Head of caudate nucleus (tissue), 42 donors: ENCODE measurements at regions not wholly inside any gene's neighbourhood (a gene's known extent, or its start where the extent isn't known, plus 50 kb on each side); places are given as distances from the start of the nearest gene placed in this dataset.
"Not testable (repeated sequence)": the region's sequence is repeated elsewhere in the genome, so short reads cannot be mapped to it uniquely, and the experiment has no call there.

Experiments used
- DNase-seq, 42 donors: peaks; one replicate each; pipeline versions ENCODE4 v3.0.0 to v3.0.0-alpha.2; 2020 to 2021; ENCODE audit warnings: mixed read lengths in 7 of 42
- intact Hi-C: fragments of 100-400 bp; cut with DNase I; formaldehyde crosslinking; loops from one replicate; pipeline ENCODE4 v1.15.0; 2022

DNA sequence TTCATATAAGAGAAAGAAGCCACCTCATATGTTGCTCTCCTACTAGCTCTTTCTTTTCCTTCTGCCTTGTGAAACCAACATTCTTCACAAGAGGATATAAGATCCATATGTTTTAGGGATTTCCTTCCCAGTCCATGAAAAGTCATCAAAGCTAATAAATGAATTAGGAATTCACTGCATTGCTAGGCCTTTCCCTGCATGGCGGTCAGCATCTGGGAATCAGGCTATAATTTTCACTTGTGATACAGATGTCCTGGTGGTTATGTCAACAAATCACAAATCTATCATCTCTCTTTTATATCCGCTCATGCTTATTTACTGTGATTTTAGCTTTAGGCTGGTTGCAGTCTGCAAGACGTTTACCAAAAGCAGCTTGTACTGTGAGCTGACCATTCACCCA, 510.0 kb downstream of the NLGN4X start:
- intact Hi-C loops: no loop called here
- no peak for DNase-seq

DNA sequence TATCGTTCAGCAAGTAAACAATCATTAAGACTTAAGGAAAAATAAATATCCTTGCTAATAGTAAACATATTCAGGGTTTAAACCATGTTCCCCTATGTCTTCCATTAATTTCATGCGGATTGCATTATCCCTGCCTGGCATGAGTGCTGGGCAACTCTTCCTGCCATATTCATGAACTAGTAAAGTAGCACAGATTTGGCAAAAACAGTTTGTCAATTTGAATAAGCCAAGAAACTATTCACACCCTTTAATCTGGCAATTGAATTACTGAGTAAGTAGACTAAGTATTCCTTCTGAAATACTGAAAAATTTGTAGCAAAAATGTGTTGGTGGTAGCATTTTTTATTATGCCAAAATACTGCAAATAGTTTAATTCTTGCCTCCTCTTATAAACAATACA, 512.0 kb downstream of the NLGN4X start:
- DNase-seq: no peak
- intact Hi-C loops: no loop called here

DNA sequence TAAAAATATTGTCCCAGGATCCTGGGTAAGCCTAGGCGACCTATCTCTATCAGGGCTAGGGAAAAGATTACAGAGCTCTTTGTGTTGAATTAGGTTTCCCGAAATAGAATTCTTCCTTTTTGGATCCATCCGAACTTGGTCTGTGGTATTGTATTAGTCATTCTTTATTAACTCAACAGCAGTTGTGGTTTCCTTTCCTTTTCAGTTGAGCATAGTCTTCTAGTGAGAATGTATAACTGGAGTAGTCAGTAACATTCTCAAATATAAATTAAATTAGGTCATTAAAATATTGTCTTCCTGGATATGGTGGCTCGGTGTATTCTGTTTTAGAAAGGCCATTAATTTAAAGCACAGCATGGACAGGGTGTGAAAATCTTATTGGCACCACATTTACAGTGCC, 520.4 kb downstream of the NLGN4X start:
- DNase-seq: no peak
- intact Hi-C loops: no loop called here

DNA sequence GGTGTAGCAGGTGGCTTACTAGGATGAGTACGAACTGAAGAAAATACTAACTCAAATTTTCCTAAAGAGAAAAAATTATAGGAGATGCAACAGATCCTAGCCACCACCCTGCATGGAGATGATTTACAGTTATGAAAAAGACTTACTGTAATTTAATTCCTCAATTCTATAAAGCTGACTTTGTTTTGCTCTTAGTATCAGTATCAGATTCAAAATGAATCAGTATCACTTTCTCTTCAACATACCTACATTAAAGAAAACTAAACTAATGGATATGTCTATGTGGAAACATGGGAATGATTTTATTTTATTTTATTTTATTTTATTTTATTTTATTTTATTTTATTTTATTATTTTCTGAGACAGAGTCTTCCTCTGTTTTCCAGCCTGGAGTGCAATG, 525.8 kb downstream of the NLGN4X start:
- DNase-seq: no peak
- intact Hi-C loops: no loop called here

DNA sequence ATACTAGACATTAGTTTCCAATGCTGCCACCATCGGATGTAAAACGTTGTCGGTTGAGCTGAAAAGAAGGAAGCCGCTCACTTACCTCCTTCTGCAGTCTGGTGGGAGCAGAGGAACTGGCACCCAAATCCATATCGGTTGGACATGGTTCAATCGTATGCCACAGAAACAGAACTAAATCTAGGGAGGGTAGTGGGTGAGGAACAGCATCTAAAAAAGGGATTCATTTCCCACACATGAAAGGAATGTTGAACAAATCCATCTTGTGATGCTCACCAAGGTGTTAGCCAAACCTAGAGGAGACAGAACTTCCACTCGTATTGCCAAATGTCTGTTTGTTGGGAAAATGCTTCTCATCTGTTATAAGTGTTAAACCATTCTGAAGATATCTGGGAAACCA, 532.7 kb downstream of the NLGN4X start:
- intact Hi-C loops: no loop called here
- DNase-seq: no peak

DNA sequence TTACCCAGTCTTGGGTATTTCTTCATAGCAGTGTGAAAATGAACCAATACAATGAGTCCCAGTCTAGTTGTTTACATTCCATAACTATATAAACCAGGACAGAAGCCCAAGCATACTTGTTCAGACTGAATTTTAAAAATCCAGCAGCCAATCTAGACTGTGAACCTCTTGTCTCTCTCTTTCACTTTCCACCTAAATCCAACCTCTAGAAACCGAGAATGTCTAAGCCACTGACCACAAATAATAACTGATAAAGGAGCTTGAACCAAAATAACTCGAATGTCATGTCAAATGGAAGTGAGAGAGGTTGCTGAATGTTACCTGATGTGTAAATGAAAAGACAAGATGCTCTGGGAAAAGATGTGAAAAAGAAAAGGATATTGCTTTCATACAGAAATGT, 544.7 kb downstream of the NLGN4X start:
- no peak for DNase-seq
- intact Hi-C loops: no loop called here

DNA sequence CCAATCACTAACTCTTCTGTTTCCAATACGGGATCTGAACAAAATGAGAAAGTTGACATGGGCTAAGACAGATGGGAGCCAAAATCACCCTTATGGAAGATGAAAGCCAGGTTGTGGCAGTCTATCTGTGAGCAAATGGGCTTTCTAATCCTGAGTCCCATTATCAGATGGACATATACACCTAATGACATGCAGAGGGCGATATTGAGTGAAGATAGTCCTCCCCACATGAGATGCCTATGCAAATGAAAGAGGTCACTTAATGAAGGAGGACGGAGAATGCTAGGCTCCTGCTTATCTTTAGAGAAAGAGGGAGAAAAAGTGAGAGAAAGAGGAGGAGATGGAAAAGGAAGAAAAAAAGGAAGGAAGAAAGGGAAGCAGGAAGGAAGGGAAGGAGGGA, 547.5 kb downstream of the NLGN4X start:
- DNase-seq: no peak
- intact Hi-C loops: no loop called here

DNA sequence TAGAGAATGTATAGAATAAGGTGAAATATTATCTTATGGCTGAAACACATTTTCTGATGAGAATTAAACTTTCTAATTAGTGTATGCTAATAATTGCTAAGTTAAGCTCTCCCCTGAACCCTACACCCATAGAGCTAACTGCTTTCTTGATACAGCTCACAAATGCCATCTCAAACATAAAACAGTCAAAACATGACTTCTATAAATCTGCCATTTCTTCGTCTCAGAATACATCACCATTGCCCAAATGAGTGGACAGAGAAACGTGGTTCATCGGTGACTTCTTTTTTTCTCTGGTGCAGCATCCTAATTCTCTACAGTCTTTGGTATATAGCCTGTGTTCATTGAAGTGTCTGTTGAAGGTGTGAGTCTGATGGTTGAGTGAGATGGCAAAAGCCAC, 554.6 kb downstream of the NLGN4X start:
- intact Hi-C loops: no loop called here
- DNase-seq: no peak

DNA sequence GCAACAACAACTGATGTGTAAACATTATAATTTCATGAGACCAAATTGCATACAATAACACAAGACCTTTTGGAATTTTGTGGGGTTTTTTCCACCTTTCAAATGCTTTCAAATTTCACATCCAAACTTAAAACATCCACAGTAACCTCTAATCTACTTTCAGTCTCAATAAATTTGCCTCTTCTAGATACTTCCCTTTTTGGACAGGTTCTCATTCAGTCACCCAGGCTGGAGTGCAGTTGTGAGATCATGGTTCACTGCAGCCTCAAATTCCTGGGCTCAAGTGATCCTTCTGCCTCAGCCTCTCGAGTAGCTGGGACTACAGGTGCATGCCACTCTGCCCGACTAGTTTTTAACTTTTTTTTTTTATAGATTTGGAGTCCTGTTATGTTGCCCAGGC, 556.6 kb downstream of the NLGN4X start:
- intact Hi-C loops: no loop called here
- DNase-seq: no peak

DNA sequence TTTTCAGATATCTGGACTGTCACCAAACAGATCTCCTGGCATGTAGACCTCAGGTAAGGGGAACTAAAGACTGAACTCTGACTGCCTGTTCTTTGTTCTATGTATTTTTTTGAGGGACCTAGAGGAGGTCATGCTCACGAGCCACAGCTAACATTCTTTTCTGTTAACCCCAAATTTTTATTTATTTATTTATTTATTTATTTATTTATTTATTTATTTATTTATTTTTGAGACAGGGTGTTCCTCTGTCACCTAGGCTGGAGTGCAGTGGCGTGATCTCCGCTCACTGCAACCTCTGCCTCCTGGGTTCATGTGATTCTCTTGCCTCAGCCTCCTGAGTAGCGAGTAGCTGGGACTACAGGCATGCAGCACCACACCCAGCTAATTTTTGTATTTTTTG, 562.0 kb downstream of the NLGN4X start:
- intact Hi-C loops, DNase-seq: not testable (repeated sequence)

DNA sequence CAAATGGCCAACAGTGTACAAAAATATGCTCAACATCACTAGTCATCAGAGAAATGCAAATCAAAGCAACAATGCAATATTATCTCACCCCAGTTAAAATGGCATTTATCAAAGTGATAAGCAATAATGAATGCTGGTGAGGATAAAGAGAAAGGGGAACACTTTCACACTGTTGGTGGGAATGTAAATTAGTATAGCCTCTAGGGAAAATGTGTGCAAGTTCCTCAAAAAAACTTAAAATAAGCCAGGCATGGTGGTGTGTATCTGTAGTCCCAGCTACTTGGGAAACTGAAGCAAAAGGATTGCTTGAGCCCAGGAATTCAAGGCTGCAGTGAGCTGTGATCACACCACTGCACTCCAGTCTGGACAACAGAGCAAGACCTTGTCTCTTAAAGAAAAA, 572.1 kb downstream of the NLGN4X start:
- intact Hi-C loops: no loop called here
- DNase-seq: no peak

DNA sequence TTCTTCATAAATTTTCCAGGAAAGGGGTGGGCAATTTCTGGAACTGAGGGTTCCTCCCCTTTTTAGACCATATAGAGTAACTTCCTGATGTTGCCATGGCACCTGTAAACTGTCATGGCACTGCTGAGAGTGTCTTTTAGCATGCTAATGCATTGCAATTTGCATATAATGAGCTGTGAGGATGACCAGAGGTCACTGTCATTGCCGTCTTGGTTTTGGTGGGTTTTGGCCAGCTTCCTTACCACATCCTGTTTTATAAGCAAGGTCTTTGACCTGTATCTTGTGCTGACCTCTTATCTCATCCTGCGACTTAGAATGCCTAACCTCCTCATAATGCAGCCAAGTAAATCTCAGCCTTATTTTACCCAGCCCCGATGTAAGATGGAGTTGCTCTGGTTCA, 577.8 kb downstream of the NLGN4X start:
- intact Hi-C loops: no loop called here
- no peak for DNase-seq

DNA sequence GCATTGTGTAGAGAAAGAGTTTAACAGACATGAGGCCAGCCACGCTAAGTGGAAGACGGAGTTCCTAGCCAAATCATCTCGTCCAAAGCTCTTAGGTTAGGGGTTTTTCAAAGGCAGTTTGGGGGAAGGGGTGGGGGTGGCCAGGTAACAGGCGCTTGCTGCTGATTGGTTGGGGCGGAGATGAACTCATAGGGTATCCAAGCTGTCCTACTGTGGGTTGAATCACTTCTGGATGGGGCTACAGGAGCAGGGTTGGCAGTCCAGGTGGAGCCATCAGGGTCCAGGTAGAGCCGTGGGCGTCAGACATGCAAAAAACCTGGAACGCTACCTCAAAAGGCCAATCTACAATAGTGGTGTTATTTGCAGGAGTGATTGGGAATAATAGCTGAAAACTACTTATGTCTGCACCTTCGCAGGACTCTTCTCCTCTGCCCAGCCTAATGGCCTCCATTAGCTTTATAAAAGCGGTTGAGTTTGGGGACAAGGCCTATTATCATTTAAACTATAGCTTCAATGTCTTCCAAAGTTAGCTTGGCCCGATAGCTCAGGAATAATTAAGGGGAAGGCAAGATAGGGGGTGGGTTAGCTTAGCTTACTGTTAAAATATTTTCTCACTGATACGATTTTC, 579.6 kb downstream of the NLGN4X start:
- intact Hi-C loops: no loop called here
- DNase-seq: no peak

DNA sequence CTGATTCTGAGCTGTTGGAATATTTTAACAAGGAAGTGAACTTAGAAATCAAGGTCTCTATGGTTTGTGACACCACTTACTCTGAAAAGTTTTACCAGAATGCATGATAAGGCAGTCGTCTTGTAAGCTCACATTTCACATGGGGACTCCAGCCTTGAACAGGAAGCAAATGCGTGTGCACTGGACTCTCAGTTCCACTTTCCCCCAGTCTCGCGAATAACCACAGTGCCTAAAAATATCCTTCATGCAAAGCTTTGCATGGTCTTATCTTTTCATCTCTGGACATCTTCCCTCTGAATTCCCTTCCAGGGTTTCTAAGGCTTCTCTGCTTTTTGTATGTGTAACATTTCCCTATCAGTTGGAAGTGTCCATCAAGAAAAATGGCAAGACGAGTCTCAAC, 581.8 kb downstream of the NLGN4X start:
- DNase-seq: peak in 9 of 42 donors; percentile 2 to 41 (median 13)
- intact Hi-C loops: no loop called here

DNA sequence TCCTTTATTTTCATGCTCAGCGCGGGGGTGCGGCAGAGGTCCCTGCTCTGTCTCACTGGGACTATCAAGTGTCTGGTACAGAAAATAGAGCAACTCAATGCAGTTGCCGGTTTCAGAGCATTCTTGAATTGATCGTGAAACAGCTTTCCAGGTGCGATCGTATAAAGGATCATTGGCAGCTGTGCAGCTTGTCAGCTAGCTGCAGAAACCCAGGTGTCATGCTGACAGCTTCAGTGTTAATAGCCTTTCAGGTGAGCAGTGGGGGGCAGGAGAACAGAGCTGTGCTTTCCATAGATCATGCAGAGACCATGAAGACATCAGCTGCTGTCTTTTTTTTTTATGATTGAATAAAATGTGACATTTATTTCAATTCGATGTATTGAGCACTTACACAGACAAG, 583.9 kb downstream of the NLGN4X start:
- DNase-seq: no peak
- intact Hi-C loops: no loop called here

DNA sequence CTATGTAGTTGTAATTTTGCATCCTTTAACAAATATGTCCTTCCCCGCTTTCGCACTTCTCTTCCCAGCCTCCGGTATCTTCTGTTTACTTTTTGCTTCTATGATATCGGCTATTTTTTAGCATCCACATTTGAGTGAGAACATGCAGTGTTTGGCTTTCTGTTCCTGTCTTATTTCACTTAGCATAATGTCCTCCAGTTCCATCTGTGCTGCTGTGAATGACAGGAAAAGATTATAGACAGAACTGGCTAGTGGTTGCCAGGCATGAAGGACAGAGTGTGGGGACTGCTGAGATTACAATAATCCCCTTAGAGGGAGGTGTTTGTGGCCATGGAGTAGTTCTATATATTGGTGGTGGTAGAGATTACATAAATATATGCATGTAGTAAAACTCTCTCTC, 588.6 kb downstream of the NLGN4X start:
- intact Hi-C loops: no loop called here
- no peak for DNase-seq

DNA sequence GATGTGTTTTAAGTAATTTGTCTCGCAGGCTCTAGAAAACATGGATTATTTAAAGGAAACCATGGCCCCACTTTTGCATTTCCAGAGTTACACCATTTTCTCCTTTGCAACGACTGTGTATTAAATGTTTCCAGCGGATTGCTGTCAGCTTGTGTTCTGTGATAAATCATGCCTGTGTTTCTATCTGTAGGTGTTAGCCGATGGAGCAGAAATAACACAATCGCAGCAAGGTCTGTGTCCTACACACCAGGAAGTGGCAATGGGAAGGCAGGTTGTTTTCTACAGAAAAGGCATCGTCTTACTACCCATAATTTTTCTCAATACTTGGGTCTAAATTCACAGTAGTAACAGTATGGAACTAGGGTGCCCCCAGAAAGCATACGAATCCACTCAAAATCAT, 590.1 kb downstream of the NLGN4X start:
- no peak for DNase-seq
- intact Hi-C loops: no loop called here

DNA sequence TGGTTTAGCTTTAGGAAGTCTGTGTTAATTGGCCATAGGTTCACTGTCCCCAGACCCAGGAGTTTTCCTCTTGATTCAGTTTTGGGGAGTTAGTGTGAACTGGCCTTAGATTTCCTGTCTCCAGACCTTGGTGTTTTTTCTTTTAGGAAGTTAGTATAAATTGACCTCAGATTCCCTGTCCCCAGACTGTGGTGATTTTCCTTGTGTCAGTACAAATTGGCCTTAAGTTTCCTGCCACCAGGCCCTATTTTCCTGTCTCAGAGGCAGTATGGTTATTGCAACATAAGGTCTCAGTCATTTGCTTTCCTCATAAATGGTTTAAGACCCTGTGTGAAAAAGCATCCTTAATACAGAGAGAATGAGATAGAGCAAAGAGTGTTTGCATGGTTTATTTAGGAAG, 595.8 kb downstream of the NLGN4X start:
- intact Hi-C loops: no loop called here
- no peak for DNase-seq

DNA sequence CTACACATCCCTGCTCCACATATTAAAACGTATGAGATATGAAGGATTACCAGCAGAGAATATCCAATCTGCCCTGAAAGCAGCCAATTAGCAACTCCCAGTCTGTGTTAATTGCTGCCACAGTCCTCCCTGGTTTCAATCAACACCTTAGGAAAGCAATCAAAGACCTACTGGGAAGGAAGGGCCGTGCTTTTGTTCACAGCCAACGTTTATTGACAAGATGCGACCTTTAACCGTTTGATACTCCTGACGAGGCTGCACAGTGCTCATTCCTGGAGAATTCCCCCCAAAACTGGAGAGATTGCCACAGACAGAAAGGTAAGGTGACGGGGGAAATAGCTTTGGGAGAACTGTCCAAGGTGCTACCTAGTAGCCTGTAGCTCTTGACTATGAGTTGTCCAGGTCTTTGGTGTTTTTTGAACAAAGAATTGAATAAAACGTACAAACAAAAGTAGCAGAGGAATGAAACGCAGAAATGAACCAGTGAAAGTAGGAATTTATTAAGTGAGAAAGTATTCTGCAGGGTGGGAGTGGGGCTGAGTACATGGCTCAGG, 596.5 kb downstream of the NLGN4X start:
- DNase-seq: no peak
- intact Hi-C loops: no loop called here

DNA sequence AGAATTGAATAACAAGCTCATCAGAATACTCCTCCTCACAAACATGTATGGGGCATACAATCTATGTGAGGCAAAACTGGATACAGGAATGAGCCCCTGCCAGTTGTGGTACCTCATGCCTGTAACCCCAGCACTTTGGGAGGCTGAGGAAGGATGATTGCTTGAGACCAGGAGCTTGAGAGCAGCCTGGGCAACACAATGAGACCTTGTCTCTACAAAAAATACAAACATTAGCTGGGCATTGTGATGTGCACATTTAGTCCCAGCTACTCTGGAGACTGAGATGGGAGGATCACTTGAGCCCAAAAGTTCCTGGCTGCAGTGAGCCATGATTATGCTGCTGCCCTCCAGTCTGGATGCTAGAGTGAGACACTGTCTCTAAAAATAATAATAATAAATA, 611.0 kb downstream of the NLGN4X start:
- peak in 15 of 42 donors; percentile 2 to 45 (median 11) for DNase-seq
- intact Hi-C loops: no loop called here

DNA sequence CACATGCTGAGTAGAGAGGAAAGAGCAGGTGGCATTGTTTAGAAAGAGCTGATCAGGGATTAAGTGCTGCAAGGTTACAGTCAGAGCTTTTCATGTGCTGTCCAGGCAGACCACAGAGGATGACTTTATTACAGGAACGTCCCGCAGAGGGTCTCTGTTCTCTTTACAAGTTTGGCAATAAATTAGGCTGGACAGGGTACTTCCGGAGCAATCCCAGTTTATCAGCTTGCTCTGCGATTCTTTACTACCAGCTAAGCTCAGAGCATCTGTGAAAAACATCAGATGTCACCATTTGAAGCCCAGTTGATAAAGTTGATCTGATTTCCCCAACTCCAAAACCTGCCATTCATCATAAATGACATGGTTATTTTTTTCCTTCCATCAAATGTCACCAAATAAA, 633.1 kb downstream of the NLGN4X start:
- intact Hi-C loops: no loop called here
- DNase-seq: no peak

DNA sequence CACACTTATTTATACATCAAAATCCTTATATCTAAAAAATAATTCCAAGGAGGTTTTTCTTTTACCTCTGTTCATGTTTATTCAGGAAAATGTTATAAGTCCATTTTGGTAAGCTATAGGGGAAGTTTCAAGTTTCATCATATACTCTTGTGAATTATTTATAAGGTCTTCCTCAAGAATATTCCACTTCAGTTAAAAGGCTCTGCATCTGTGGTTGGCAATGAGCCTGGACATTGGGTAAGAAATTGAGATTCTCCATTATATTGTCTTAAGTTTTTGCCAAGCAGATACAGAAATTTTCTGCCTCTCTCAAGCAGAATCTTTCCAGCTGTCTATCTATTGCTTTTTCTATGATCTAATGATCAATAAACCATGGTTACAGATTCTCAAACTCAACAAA, 641.9 kb downstream of the NLGN4X start:
- DNase-seq: no peak
- intact Hi-C loops: no loop called here
